HG03108 (cell line): ENCODE measurements at regions not wholly inside any gene's neighbourhood (a gene's known extent, or its start where the extent isn't known, plus 50 kb on each side); places are given as distances from the start of the nearest gene placed in this dataset.

Experiments
- ATAC-seq: cut with Tn5 transposase; IDR thresholded peaks from one replicate; pipeline ENCODE4 v1.9.1; 2021; ENCODE audit warnings: moderate library complexity; ENCODE audit not compliant: unreplicated experiment

GRCh38 chr15:45743426-45744235, 108.8 kb downstream of the SQOR start:
- no peak for ATAC-seq

- no peak for ATAC-seq
Observed at GRCh38 chr15:45744236-45744589, 109.4 kb downstream of the SQOR start.

DNA sequence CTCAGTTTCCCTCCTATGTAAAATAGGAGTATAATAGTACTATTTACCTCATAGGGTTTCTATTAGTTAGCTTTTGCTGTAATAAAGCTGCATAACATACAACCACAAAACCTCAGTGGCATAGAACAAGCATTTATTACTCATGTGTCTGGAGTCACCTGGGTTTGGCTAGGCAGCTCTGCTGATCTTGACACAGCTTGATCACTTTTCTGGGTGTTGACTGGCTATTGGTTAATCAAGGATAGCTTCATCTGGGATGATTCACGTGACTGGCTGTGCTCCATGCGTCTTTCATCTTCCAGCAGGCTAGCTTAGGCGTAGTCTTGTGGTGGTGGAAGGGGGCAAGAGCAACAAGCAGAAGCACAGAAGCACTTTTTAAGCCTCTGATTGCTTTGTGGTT, 112.6 kb downstream of the SQOR start:
- no peak for ATAC-seq

GRCh38 chr15:45751629-45752028, 116.8 kb downstream of the SQOR start:
- ATAC-seq: no peak

GRCh38 chr15:45759936-45760335, 125.1 kb downstream of the SQOR start:
- ATAC-seq: no peak

DNA sequence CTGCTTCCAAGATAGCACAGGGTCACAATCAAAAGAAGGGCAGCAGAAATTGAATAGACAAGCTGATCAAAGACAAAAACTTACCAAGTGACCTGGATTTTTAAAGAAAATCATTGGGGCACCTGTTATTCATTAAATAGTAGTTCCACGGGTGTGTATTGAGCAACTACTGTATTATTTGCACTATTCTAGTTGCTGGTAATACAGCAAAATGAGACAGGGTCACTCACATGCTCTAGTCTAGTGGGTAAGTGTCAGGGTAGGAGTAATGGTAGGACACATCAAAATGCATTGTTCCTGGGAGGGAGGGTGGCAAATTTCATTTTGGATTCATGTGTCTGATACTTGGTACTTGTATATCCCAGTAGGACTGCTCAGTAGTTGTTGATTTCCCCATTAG, 127.9 kb downstream of the SQOR start:
- ATAC-seq: no peak

DNA sequence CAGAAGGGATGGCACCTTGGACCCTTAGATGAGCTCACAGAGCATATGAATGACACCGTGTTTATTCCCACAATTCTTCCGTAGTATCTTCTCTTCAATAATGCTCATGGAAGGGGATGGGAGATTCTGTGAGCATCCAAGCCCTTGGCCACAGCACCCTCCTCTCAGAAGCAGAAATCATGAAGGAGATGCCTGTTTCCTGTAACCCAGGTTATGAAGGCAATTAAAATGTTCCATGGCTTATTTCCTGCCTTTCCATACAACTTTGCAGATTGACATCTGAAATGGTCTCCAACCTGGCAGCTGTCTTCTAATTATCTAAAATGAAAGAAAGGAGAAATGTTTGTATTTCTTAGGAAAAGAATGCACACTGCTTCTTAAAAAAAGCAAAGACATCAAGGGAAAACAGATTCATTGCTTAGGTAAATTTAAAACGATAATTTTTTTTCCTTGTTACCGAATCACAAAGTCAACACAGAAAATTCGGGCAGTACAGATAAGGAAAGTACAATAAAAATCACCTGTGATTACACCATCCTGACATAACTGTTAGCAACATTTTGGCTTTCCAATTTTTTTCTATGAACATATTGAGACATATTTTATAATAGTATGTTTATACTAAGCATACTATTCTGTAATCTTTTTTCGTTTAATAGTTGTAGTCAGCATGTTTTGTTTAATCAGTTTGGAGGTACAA, 128.5 kb downstream of the SQOR start:
- ATAC-seq: no peak

- no peak for ATAC-seq
Observed at GRCh38 chr15:45773149-45773548, 138.3 kb downstream of the SQOR start.

DNA sequence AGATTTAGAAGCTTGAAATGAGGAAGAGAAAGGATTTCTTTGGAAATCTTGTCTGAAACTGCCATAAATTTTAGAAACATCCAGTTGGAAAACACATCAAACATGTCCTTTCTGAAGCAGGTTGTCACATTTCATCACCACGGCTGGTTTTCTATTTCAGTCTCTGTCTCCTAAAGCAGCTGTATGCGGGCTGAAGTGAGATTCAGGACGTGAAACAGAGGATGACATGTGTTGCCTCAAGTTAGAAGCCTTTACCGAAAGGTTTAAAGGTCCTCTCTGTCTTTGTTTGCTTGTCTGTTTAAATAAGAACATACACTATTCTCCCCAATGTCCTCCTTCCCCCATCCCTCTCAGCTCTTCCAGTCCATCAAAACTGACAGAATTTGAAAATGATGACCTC, 141.9 kb downstream of the SQOR start:
- ATAC-seq: no peak

- no peak for ATAC-seq
Observed at GRCh38 chr15:45777781-45778180, 143.0 kb downstream of the SQOR start.

DNA sequence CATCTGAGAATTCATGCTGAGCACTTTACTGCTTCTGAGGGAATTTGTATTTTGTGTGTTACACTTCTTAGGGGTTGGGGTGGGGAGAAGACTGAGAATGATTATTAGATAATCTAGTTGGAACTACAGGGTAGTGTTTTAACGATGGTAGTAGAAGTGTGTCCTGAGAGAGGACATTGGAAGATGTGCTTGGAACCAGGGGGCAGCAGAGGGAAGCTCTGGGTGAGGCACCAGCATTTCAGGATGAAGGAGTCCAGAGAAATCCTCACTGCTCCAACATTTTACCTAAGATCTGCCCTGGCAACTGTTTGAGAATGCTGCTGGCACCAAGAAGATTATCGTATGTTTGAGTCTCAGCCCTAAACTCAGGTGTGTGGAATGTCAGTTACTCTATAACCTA, 145.5 kb downstream of the SQOR start:
- no peak for ATAC-seq

DNA sequence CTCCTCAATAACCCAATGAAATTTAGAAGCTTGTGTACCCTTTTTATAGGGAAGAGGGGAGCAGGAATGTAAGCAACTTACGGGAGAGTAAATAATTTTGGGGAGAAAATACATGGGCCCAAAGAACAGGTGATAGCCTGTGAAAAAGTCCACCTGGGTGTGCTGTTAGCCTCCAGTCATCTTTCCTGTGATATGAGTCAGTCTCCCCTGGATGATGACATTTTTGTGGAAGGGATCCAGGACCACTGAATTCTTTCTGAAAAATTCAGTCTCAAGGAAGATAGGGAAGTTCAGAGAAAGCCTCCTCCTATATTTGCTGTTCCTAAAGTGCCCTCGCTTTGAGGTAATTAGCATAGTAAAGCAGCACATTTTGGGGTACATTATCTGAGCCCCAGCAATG, 149.8 kb downstream of the SQOR start:
- no peak for ATAC-seq

GRCh38 chr15:45785897-45786296, 151.1 kb downstream of the SQOR start:
- ATAC-seq: no peak

GRCh38 chr15:45790325-45790943, 155.6 kb downstream of the SQOR start:
- no peak for ATAC-seq

DNA sequence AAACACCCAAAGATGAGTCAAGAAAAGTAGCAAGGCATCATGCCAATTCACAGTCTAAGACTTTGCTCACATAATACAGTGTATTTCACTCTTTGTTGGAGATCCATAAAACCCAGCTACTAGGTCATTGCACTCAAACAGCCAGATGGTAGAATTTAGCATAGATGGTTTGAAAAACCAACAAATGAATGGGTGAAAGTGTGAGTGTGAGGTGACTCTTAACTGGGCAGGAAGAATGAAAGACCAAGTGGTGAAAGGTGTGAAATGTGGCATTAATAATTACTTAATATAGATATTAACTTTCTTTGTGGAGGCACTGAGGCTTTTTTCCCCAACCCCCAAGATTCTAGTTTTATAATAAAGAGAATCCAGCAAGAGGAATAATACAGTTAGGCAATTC, 159.5 kb downstream of the SQOR start:
- no peak for ATAC-seq

DNA sequence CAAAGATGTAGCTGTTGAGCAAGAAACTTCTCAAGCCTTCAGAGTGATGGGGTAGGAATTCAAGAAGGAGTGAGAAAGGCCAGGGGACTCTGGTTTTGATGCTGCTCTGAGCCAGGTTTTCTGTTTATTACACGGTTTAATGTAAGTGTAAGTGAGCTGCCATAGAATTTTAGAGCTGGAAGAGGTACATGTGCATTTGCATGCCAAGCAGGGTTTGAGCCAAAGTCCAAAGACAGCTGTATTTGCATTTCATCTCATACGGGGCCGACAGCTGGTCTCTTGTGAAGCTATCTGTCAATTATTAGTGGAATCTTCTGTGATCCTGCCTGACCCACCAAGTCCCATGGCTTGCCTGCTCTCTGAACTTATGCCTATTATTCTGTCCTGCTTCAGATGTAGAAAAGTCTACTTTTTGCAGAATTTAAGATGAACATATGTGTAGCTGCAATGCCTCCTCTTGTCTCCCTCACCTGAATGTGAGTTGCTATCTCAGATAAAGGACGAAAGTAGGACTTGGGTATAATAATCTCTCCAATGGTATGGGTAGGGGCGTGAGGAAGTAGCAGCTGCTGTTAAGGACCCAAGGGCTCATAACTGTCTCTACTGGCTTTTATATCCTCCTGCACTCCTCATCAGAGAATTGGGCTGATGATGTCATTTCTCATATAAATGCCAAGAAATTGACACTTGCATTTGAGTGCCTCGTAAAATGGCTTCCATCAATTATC, 160.0 kb downstream of the SQOR start:
- no peak for ATAC-seq

DNA sequence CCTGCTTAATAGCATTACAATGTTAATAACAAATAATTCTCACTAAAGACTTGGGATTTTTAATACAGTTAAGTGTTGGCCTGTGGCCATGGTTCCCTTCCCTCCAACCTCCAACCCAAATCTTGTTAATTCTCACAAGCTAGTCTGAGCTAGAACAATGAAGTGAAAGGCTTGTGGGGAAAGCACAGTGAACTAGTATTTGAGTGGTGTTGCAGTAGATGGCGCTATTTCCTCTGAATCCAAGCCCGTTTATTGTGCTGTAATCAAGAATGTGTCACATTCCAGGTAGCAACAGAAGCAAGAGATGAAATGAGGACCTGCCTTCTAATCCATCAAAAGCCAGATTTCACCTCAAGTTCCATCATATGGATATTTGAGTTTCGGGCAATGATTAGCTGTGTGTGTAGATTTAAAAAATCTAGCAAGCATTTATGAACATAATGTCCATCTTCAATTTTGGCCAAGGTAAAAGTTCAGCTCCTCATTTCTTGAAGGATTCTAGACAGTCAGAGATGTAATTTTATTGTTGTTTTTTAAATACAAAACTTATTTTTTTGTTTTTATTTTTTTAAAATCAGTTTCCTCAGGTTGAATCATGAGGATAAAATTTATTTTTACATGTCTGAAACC, 160.7 kb downstream of the SQOR start:
- ATAC-seq: no peak

- no peak for ATAC-seq
Observed at GRCh38 chr15:45796433-45796832, 161.6 kb downstream of the SQOR start.

- no peak for ATAC-seq
Observed at GRCh38 chr15:45799508-45799907, 164.7 kb downstream of the SQOR start.

- no peak for ATAC-seq
Observed at GRCh38 chr15:45801543-45801942, 166.7 kb downstream of the SQOR start.

GRCh38 chr15:45802140-45802539, 167.3 kb downstream of the SQOR start:
- ATAC-seq: no peak
